H9 (cell line): ENCODE measurements at regions not wholly inside any gene's neighbourhood (a gene's known extent, or its start where the extent isn't known, plus 50 kb on each side); places are given as distances from the start of the nearest gene placed in this dataset.

Experiments
- DNase-seq: peaks from one replicate; pipeline ENCODE4 v3.0.0-alpha.2; 2017
- H2AFZ ChIP-seq: one replicate; pipeline ENCODE4 v1.6.1; 2013; ENCODE audit warnings: mild to moderate bottlenecking, low read length, control low read depth, moderate library complexity
- H2AK5ac ChIP-seq: 2 replicates; pipeline ENCODE4 v1.6.1; 2013; ENCODE audit warnings: low read length, control low read depth, mixed read lengths; ENCODE audit not compliant: insufficient read length
- H2BK120ac ChIP-seq: one replicate; pipeline ENCODE4 v1.6.1; 2013; ENCODE audit warnings: low read depth, mild to moderate bottlenecking, low read length, control low read depth, inconsistent platforms; ENCODE audit not compliant: poor library complexity, severe bottlenecking
- H2BK12ac ChIP-seq: 2 replicates; pipeline ENCODE4 v1.6.1; 2013; ENCODE audit warnings: low read length, control low read depth, mixed read lengths, low read depth; ENCODE audit not compliant: insufficient read length
- H2BK15ac ChIP-seq: 2 replicates; pipeline ENCODE4 v1.6.1; 2013; ENCODE audit warnings: low read depth, low read length, control low read depth
- H2BK20ac ChIP-seq: one replicate; pipeline ENCODE4 v1.6.1; 2013; ENCODE audit warnings: low read depth, mild to moderate bottlenecking, low read length, control low read depth, inconsistent platforms; ENCODE audit not compliant: poor library complexity, severe bottlenecking
- H2BK5ac ChIP-seq: 2 replicates; pipeline ENCODE4 v1.6.1; 2013; ENCODE audit warnings: low read length, control low read depth, mixed read lengths; ENCODE audit not compliant: insufficient read length
- H3K14ac ChIP-seq: 2 replicates; pipeline ENCODE4 v1.6.1; 2013; ENCODE audit warnings: low read length, control low read depth; ENCODE audit not compliant: insufficient read depth
- H3K18ac ChIP-seq: 2 replicates; pipeline ENCODE4 v1.6.1; 2013; ENCODE audit warnings: low read depth, mild to moderate bottlenecking, mixed read lengths, low read length, control low read depth; ENCODE audit not compliant: insufficient read length
- H3K23ac ChIP-seq: 2 replicates; pipeline ENCODE4 v1.6.1; 2013; ENCODE audit warnings: low read length, control low read depth, mixed read lengths, low read depth; ENCODE audit not compliant: insufficient read length
- H3K23me2 ChIP-seq: 2 replicates; pipeline ENCODE4 v1.6.1; 2013; ENCODE audit warnings: low read depth, mild to moderate bottlenecking, mixed read lengths, low read length, control low read depth; ENCODE audit not compliant: insufficient read length, poor library complexity, severe bottlenecking
- H3K27ac ChIP-seq: 2 replicates; pipeline ENCODE4 v1.5.1; 2013; ENCODE audit warnings: low read length, control low read depth, mixed read lengths, low read depth; ENCODE audit not compliant: insufficient read length
- H3K27me3 ChIP-seq: 2 replicates; pipeline ENCODE4 v1.6.1; 2013; ENCODE audit warnings: low read length, control low read depth, inconsistent platforms; ENCODE audit not compliant: insufficient read depth
- H3K4ac ChIP-seq: 2 replicates; pipeline ENCODE4 v1.6.1; 2013; ENCODE audit warnings: low read depth, mild to moderate bottlenecking, control low read depth, inconsistent platforms, low read length, moderate library complexity
- H3K4me1 ChIP-seq: 2 replicates; pipeline ENCODE4 v1.6.1; 2013; ENCODE audit warnings: low read length, control low read depth, inconsistent platforms; ENCODE audit not compliant: insufficient read depth
- H3K4me2 ChIP-seq: 2 replicates; pipeline ENCODE4 v1.6.1; 2013; ENCODE audit warnings: low read length, control low read depth, mixed read lengths; ENCODE audit not compliant: insufficient read length, insufficient read depth
- H3K56ac ChIP-seq: 2 replicates; pipeline ENCODE4 v1.6.1; 2013; ENCODE audit warnings: low read depth, mild to moderate bottlenecking, mixed read lengths, low read length, control low read depth; ENCODE audit not compliant: insufficient read length
- H3K79me1 ChIP-seq: 2 replicates; pipeline ENCODE4 v1.6.1; 2013; ENCODE audit warnings: low read depth, mild to moderate bottlenecking, moderate library complexity, low read length, control low read depth, inconsistent platforms; ENCODE audit not compliant: insufficient read depth, poor library complexity, severe bottlenecking
- H3K79me2 ChIP-seq: 2 replicates; pipeline ENCODE4 v1.6.1; 2013; ENCODE audit warnings: low read length, control low read depth, inconsistent platforms; ENCODE audit not compliant: insufficient read depth
- H3K9ac ChIP-seq: 2 replicates; pipeline ENCODE4 v1.6.1; 2013; ENCODE audit warnings: low read length, control low read depth, mixed read lengths; ENCODE audit not compliant: insufficient read length; ENCODE audit errors: extremely low read depth
- H3K9me3 ChIP-seq: one replicate; pipeline ENCODE4 v1.6.1; 2013; ENCODE audit warnings: low read depth, low read length, inconsistent platforms; ENCODE audit not compliant: control insufficient read depth
- H3T11ph ChIP-seq: one replicate; pipeline ENCODE4 v1.6.1; 2013; ENCODE audit warnings: mild to moderate bottlenecking, low read length, control low read depth, inconsistent platforms
- H4K20me1 ChIP-seq: one replicate; pipeline ENCODE4 v1.6.1; 2013; ENCODE audit not compliant: control insufficient read depth, insufficient read length, insufficient read depth
- H4K5ac ChIP-seq: 2 replicates; pipeline ENCODE4 v1.6.1; 2013; ENCODE audit warnings: low read depth, mild to moderate bottlenecking, mixed read lengths, low read length, control low read depth; ENCODE audit not compliant: insufficient read length
- H4K8ac ChIP-seq: replicated peaks from 2 replicates; pipeline ENCODE4 v1.6.1; 2013; ENCODE audit warnings: low read length, control low read depth, mixed read lengths, low read depth; ENCODE audit not compliant: insufficient read length
- H4K91ac ChIP-seq: 2 replicates; pipeline ENCODE4 v1.6.1; 2013; ENCODE audit warnings: low read depth, mild to moderate bottlenecking, moderate library complexity, mixed read lengths, low read length, control low read depth; ENCODE audit not compliant: insufficient read length
- H3K27ac Mint-ChIP-seq, 3 experiments: 2 replicates in 2 of 3; 3 replicates in 1 of 3; pipeline ENCODE4 v1.8.0; 2020 to 2021; ENCODE audit warnings: mixed read lengths in 3 of 3, mild to moderate bottlenecking in 1 of 3, moderate library complexity in 1 of 3
- H3K27me3 Mint-ChIP-seq: 2 replicates; pipeline ENCODE4 v1.8.0; 2021; ENCODE audit warnings: low read depth, mild to moderate bottlenecking, moderate library complexity, mixed read lengths
- H3K36me3 Mint-ChIP-seq, 3 experiments: 2 replicates in 2 of 3; 3 replicates in 1 of 3; pipeline ENCODE4 v1.8.0; 2020 to 2021; ENCODE audit warnings: low read depth in 3 of 3, mixed read lengths in 3 of 3; ENCODE audit not compliant: insufficient read depth in 1 of 3
- H3K4me1 Mint-ChIP-seq, 2 experiments: 2 replicates each; pipeline ENCODE4 v1.8.0; 2020; ENCODE audit warnings: mixed read lengths in 2 of 2
- H3K4me3 Mint-ChIP-seq, 2 experiments: 2 replicates in 1 of 2; 3 replicates in 1 of 2; pipeline ENCODE4 v1.8.0; 2020 to 2021; ENCODE audit warnings: mild to moderate bottlenecking in 2 of 2, mixed read lengths in 2 of 2, moderate library complexity in 1 of 2
- H3K9me3 Mint-ChIP-seq, 2 experiments: 2 replicates in 1 of 2; 3 replicates in 1 of 2; pipeline ENCODE4 v1.8.0; 2020; ENCODE audit warnings: mild to moderate bottlenecking in 2 of 2, mixed read lengths in 2 of 2, moderate library complexity in 1 of 2
- CTCF ChIP-seq: fragments of 200-600 bp; sonication (generic); conservative IDR thresholded peaks from 3 replicates; pipeline ENCODE4 v1.8.0; 2021; ENCODE audit warnings: antibody characterized with exemption, mild to moderate bottlenecking
- WGBS: extraction: QIAGEN DNeasy Blood & Tissue Kit; methylation state at CpG from one replicate; pipeline ENCODE4 v1.1.7; 2013; ENCODE audit warnings: missing lambda C conversion rate, low lambda C conversion rate, mixed read lengths; ENCODE audit not compliant: insufficient read length; ENCODE audit errors: extremely low coverage; 5-methylcytosine and 5-hydroxymethylcytosine counted together

DNA sequence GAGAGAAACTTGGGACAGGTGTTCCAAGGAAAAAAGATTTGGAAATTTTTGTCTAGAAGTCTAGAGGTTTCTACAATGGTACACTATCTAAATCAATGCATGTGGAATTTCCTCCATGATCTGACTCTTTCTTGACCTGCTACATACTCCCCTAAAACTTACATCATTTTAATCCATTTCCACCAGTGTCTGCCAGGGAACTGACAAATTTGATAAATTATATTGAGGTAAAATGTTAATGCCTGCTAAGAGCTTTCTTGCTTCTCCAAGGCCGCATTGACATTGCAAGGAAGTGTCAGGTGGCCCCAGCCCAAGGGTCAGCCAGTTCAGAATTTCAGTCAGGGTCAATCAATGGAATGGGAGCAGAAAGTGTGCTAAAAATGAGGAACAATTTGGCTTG is 163.4 kb upstream of the FBXL17 start:
- Histone ChIP-seq H3K9ac (no peak overlapping the region), H3K14ac (no peak overlapping the region), H3K23me2 (no peaks in the 10 kb centered on the region), H2BK15ac (no peak overlapping the region), H3K4me1 (peaks cover 14% of the 10 kb centered on the region; the same call in 1 of the 2 replicates), H4K20me1 (no peaks in the 10 kb centered on the region), H3K27me3 (no peaks in the 10 kb centered on the region), H2BK120ac (no peak overlapping the region), H3K79me2 (no peaks in the 10 kb centered on the region), H3K79me1 (no peaks in the 10 kb centered on the region), H4K5ac (no peak overlapping the region), H2AK5ac (no peak overlapping the region), H3K4ac (no peak overlapping the region), H3K18ac (no peak overlapping the region), H2BK20ac (no peak overlapping the region), H2BK5ac (no peak overlapping the region), H3K23ac (no peak overlapping the region), H2AFZ (no peak overlapping the region), H4K91ac (no peak overlapping the region), H3K9me3 (no peaks in the 10 kb centered on the region), H3T11ph (no peak overlapping the region), H2BK12ac (no peak overlapping the region), H3K4me2 (no peak overlapping the region), H3K56ac (no peak overlapping the region), H4K8ac (no peak overlapping the region), H3K27ac (no peak overlapping the region)
- H3K4me3 Mint-ChIP-seq, result no peak overlapping the region
- no peak for TF ChIP-seq CTCF
- H3K4me1 Mint-ChIP-seq, result peaks cover 13 to 44% of the 10 kb centered on the region in 2 experiments
- H3K27ac Mint-ChIP-seq, result no peak overlapping the region
- no peak for DNase-seq
- H3K36me3 Mint-ChIP-seq, result peaks cover 0 to 5% (median 2%) of the 10 kb centered on the region in 3 experiments; a peak in 2 of 7 replicates
- peaks cover 0 to 3% of the 10 kb centered on the region in 2 experiments; a peak in 2 of 5 replicates for H3K9me3 Mint-ChIP-seq
- WGBS, result no CpG with 5 or more reads among the region's 1 CpG
- H3K27me3 Mint-ChIP-seq, result no peaks in the 10 kb centered on the region
